Body of pancreas (tissue), 4 donors: ENCODE measurements at regions not wholly inside any gene's neighbourhood (a gene's known extent, or its start where the extent isn't known, plus 50 kb on each side); places are given as distances from the start of the nearest gene placed in this dataset.

ENCODE experiments used
- POLR2A ChIP-seq, 3 donors: fragments of 450-650 bp; IDR thresholded peaks; one replicate each; pipeline ENCODE4 v1.6.1; 2016; ENCODE audit warnings: antibody characterized with exemption in 3 of 3, mild to moderate bottlenecking in 2 of 3
- TF ChIP-seq, protein P1 (sequence below), 7 experiments: fragments of 450-650 bp in 4 of 7; fragments of 200-600 bp in 3 of 7; sonication (generic) in 3 of 7; IDR thresholded peaks; one replicate each; pipeline ENCODE4 v1.5.1; 2016 to 2019; ENCODE audit warnings: antibody characterized with exemption in 7 of 7

DNA sequence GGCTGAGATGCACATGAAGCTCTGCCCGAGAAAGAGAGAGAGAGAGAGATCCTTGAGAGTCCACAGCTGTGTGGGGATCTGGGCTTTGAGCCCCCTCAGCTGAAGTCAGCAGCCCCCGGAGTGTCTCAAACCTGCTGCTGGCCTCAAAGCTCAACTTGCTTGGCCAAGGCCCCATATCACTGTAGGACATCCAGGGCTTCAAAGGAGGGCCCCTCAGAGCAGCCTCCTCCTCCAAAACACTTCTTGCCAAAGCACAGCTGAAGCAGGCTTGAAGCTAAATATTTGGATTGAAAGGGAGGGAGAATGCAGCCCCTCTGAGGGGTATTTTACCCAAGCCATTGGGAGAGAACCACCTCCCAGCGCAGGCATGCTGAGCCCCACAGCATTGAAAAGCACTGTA, 357.6 kb downstream of the OSR1 start:
- TF ChIP-seq, protein P1, sequence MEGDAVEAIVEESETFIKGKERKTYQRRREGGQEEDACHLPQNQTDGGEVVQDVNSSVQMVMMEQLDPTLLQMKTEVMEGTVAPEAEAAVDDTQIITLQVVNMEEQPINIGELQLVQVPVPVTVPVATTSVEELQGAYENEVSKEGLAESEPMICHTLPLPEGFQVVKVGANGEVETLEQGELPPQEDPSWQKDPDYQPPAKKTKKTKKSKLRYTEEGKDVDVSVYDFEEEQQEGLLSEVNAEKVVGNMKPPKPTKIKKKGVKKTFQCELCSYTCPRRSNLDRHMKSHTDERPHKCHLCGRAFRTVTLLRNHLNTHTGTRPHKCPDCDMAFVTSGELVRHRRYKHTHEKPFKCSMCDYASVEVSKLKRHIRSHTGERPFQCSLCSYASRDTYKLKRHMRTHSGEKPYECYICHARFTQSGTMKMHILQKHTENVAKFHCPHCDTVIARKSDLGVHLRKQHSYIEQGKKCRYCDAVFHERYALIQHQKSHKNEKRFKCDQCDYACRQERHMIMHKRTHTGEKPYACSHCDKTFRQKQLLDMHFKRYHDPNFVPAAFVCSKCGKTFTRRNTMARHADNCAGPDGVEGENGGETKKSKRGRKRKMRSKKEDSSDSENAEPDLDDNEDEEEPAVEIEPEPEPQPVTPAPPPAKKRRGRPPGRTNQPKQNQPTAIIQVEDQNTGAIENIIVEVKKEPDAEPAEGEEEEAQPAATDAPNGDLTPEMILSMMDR (IDR thresholded peaks at IDR 0.05): no peak
- TF ChIP-seq POLR2A (IDR thresholded peaks at IDR 0.05): no peak
